Activated B cell treated with CpG ODN at 0.5 μM for 24 hours (primary cell): ENCODE measurements at regions not wholly inside any gene's neighbourhood (a gene's known extent, or its start where the extent isn't known, plus 50 kb on each side); places are given as distances from the start of the nearest gene placed in this dataset.

Experiments used
- ATAC-seq: fragments of 200-7000 bp; cut with Tn5 transposase; one replicate; pipeline ENCODE4 v1.10.0; 2021; ENCODE audit warnings: low read depth, mild to moderate bottlenecking, moderate library complexity
- CTCF ChIA-PET: fragments of 350-600 bp; sonication (Branson Sonifier 250); formaldehyde crosslinking; loops from one replicate; lab custom pipeline; 2021; ENCODE audit warnings: antibody characterized with exemption; lab: Charles Lee
- POLR2A ChIA-PET: fragments of 350-600 bp; sonication (Branson Sonifier 250); formaldehyde crosslinking; loops from one replicate; lab custom pipeline; 2021; ENCODE audit warnings: antibody characterized with exemption; lab: Charles Lee
- DNase-seq: peaks from one replicate; pipeline ENCODE4 v3.0.0; 2022
- H3K27ac Mint-ChIP-seq: one replicate; pipeline ENCODE4 v1.8.0; 2020; ENCODE audit warnings: mixed read lengths
- H3K27me3 Mint-ChIP-seq: one replicate; pipeline ENCODE4 v1.8.0; 2021; ENCODE audit warnings: mixed read lengths
- H3K36me3 Mint-ChIP-seq: one replicate; pipeline ENCODE4 v1.8.0; 2021; ENCODE audit warnings: low read depth, mixed read lengths
- H3K4me1 Mint-ChIP-seq: one replicate; pipeline ENCODE4 v1.8.0; 2021; ENCODE audit warnings: mixed read lengths
- H3K4me3 Mint-ChIP-seq: one replicate; pipeline ENCODE4 v1.8.0; 2020; ENCODE audit warnings: mild to moderate bottlenecking, mixed read lengths
- H3K9me3 Mint-ChIP-seq: one replicate; pipeline ENCODE4 v1.8.0; 2020; ENCODE audit warnings: mixed read lengths
- intact Hi-C: fragments of 100-400 bp; cut with micrococcal nuclease; formaldehyde crosslinking; loops from one replicate; pipeline ENCODE4 v1.15.1; 2024
- TF ChIP-seq, protein P1 (sequence below): fragments of 200-600 bp; IDR thresholded peaks from one replicate; pipeline ENCODE4 v1.8.0; 2022; ENCODE audit warnings: antibody characterized with exemption, mild to moderate bottlenecking

DNA sequence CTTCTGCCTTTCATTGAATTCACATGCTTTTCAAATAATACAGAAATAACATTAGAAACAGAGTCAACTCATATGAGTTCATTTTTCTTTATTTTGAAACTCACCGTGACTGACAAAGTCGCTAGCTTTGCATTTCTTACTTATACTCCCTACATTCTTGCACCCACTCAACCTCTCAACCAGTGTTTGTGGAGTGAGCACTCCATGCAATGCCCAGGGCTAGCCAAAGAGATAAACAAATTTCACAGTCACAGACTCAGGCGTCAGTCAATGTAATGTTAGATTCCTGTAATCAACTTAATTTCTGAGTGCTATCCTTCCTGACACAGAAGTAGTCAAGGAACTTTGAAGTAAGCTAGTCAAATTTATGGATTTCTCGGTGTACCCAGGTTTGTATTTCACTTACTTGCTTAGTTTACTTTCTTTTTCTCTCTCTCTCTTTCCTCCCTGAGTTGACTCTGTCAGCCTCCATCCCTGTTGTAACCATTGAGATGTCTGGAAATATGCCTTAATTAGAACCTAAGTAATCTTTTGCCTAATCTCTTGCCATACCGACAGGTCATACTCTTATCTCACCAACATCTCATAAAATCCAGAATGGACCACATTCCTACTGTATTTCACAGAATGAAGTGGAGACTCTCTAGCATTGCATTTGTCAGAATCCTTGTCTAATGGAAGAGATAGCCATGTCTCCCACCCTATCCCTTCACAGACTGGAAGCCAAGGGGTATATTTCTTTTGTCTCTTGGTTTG lies 413.0 kb downstream of the AEBP2 start:
- no peak overlapping the region for H3K27ac Mint-ChIP-seq
- TF ChIP-seq, protein P1, sequence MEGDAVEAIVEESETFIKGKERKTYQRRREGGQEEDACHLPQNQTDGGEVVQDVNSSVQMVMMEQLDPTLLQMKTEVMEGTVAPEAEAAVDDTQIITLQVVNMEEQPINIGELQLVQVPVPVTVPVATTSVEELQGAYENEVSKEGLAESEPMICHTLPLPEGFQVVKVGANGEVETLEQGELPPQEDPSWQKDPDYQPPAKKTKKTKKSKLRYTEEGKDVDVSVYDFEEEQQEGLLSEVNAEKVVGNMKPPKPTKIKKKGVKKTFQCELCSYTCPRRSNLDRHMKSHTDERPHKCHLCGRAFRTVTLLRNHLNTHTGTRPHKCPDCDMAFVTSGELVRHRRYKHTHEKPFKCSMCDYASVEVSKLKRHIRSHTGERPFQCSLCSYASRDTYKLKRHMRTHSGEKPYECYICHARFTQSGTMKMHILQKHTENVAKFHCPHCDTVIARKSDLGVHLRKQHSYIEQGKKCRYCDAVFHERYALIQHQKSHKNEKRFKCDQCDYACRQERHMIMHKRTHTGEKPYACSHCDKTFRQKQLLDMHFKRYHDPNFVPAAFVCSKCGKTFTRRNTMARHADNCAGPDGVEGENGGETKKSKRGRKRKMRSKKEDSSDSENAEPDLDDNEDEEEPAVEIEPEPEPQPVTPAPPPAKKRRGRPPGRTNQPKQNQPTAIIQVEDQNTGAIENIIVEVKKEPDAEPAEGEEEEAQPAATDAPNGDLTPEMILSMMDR, result no peak
- H3K4me1 Mint-ChIP-seq, result no peaks in the 10 kb centered on the region
- H3K27me3 Mint-ChIP-seq, result no peaks in the 10 kb centered on the region
- H3K4me3 Mint-ChIP-seq, result no peak overlapping the region
- ATAC-seq, result no peak
- peaks cover 7% of the 10 kb centered on the region for H3K9me3 Mint-ChIP-seq
- intact Hi-C loops, result no loop called here
- CTCF ChIA-PET, result no interaction called here
- H3K36me3 Mint-ChIP-seq, result no peaks in the 10 kb centered on the region
- POLR2A ChIA-PET, result no interaction called here
- DNase-seq, result no peak

DNA sequence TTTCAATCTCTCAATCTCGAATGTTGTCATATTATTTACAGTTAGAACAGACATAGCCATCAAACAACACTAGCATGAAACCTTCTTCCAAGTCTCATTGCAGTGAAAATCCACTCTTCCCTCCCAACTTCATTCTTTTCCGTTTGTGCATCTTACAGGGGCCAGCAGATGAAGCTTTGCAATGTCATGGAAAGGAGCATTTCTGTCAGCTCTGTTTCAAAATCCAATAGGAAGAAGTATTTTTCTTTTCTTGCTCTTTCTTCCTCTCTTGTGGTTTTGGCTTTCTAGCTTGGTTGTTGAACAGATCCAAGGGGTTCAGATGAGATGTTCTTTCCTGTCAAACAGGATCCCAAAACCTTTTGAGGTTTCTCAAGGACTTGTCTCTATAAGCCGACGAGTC lies 416.6 kb downstream of the AEBP2 start:
- ATAC-seq (no peak), DNase-seq (no peak)
- peaks cover 10% of the 10 kb centered on the region for H3K9me3 Mint-ChIP-seq
- no peaks in the 10 kb centered on the region for H3K36me3 Mint-ChIP-seq
- H3K27ac Mint-ChIP-seq, result no peak overlapping the region
- intact Hi-C loops, result no loop called here
- H3K27me3 Mint-ChIP-seq, result no peaks in the 10 kb centered on the region
- ChIA-PET POLR2A (no interaction called here), CTCF (no interaction called here)
- H3K4me3 Mint-ChIP-seq, result no peak overlapping the region
- TF ChIP-seq, protein P1, result no peak
- no peaks in the 10 kb centered on the region for H3K4me1 Mint-ChIP-seq

- TF ChIP-seq, protein P1, result no peak
- CTCF ChIA-PET, result no interaction called here
- Mint-ChIP-seq H3K9me3 (peaks cover 7% of the 10 kb centered on the region), H3K4me1 (no peaks in the 10 kb centered on the region), H3K4me3 (no peak overlapping the region), H3K27me3 (no peaks in the 10 kb centered on the region), H3K36me3 (no peaks in the 10 kb centered on the region), H3K27ac (no peak overlapping the region)
- intact Hi-C loops, result no loop called here
- ATAC-seq (no peak), DNase-seq (no peak)
- POLR2A ChIA-PET, result no interaction called here
These were observed 417.1 kb downstream of the AEBP2 start for GRCh38 chr12:19856389-19856788.

GRCh38 chr12:19857204-19857603 lies 417.9 kb downstream of the AEBP2 start:
- TF ChIP-seq, protein P1, result no peak
- Mint-ChIP-seq H3K4me3 (no peak overlapping the region), H3K27ac (no peak overlapping the region), H3K27me3 (no peaks in the 10 kb centered on the region), H3K4me1 (no peaks in the 10 kb centered on the region), H3K36me3 (no peaks in the 10 kb centered on the region), H3K9me3 (peaks cover 7% of the 10 kb centered on the region)
- intact Hi-C loops, result no loop called here
- no peak for DNase-seq
- CTCF ChIA-PET, result no interaction called here
- ATAC-seq, result no peak
- POLR2A ChIA-PET, result no interaction called here

DNA sequence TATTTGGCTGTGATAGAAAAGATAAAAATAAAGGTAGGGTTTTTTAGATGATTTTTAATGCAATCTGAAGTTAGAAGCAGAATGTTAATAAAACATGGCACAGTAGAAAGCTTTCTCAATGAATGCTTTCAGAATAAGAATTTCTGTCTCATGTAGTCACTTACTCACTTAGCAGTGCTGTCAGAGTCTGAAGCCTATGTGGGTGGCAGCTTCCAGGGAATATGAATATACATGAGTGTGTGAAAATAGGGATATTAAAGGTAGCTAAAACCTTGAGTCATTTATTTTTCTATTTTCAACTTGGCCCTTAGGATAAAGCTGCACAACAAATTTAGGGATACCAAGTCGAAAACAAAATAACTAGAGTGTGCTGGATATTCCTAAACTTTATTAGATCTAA lies 427.9 kb downstream of the AEBP2 start:
- Mint-ChIP-seq H3K27ac (no peak overlapping the region), H3K9me3 (peaks cover 2% of the 10 kb centered on the region), H3K4me3 (no peak overlapping the region), H3K36me3 (no peaks in the 10 kb centered on the region), H3K4me1 (no peaks in the 10 kb centered on the region), H3K27me3 (no peaks in the 10 kb centered on the region)
- TF ChIP-seq, protein P1, result no peak
- POLR2A ChIA-PET, result no interaction called here
- ATAC-seq (no peak), DNase-seq (no peak)
- CTCF ChIA-PET, result no interaction called here
- intact Hi-C loops, result no loop called here
